SU-DHL-6 (cell line): ENCODE measurements at regions not wholly inside any gene's neighbourhood (a gene's known extent, or its start where the extent isn't known, plus 50 kb on each side); places are given as distances from the start of the nearest gene placed in this dataset.

Experiments
- H2AFZ ChIP-seq: fragments of 200-600 bp; sonication (generic); 2 replicates; pipeline ENCODE4 v1.6.1; 2014; ENCODE audit warnings: low read depth, mild to moderate bottlenecking, moderate library complexity, mixed read lengths, antibody characterized with exemption, low read length; ENCODE audit not compliant: severe bottlenecking
- H3F3A ChIP-seq: fragments of 200-600 bp; shearing (Covaris generic); 2 replicates; pipeline ENCODE4 v1.6.0; 2016; ENCODE audit warnings: antibody characterized with exemption, mild to moderate bottlenecking; ENCODE audit not compliant: insufficient read depth
- H3K27ac ChIP-seq: fragments of 200-600 bp; sonication (generic); 2 replicates; pipeline ENCODE4 v1.5.1; 2016; ENCODE audit warnings: low read depth, mild to moderate bottlenecking, low read length, moderate library complexity, mixed read lengths
- H3K27me3 ChIP-seq: fragments of 200-600 bp; sonication (generic), shearing (Covaris generic); 2 replicates; pipeline ENCODE4 v1.6.0; 2014; ENCODE audit warnings: mild to moderate bottlenecking, low read length
- H3K36me3 ChIP-seq: fragments of 200-600 bp; sonication (generic); 2 replicates; pipeline ENCODE4 v1.6.1; 2014; ENCODE audit warnings: mild to moderate bottlenecking, low read length, mixed read lengths
- H3K4me2 ChIP-seq: fragments of 300-600, 200-600 bp; shearing (Covaris generic), sonication (generic); 2 replicates; pipeline ENCODE4 v1.6.0; 2014; ENCODE audit warnings: low read length, low read depth, mild to moderate bottlenecking; ENCODE audit not compliant: poor library complexity, severe bottlenecking
- H3K4me3 ChIP-seq: fragments of 200-600 bp; sonication (generic); 2 replicates; pipeline ENCODE4 v1.5.1; 2014; ENCODE audit warnings: antibody characterized with exemption, low read length, mild to moderate bottlenecking, mixed read lengths; ENCODE audit not compliant: insufficient read depth, poor library complexity, severe bottlenecking
- H3K79me2 ChIP-seq: fragments of 200-600 bp; sonication (generic); 2 replicates; pipeline ENCODE4 v1.6.1; 2014; ENCODE audit warnings: mild to moderate bottlenecking, low read length, moderate library complexity; ENCODE audit not compliant: insufficient read depth
- H3K9ac ChIP-seq: fragments of 200-600 bp; sonication (generic); 2 replicates; pipeline ENCODE4 v1.7.0; 2014; ENCODE audit warnings: mild to moderate bottlenecking, low read length
- H3K9me2 ChIP-seq: fragments of 200-600 bp; sonication (generic); replicated peaks from 2 replicates; pipeline ENCODE4 v1.6.1; 2014; ENCODE audit warnings: low read length; ENCODE audit not compliant: insufficient read depth
- H3K9me3 ChIP-seq: fragments of 200-600 bp; sonication (generic); 2 replicates; pipeline ENCODE4 v1.6.1; 2014; ENCODE audit warnings: low read length, mixed read lengths; ENCODE audit not compliant: insufficient read depth
- H4K20me1 ChIP-seq: fragments of 200-600 bp; sonication (generic); 2 replicates; pipeline ENCODE4 v1.6.1; 2014; ENCODE audit warnings: low read depth, mild to moderate bottlenecking, antibody characterized with exemption, low read length, moderate library complexity, mixed read lengths
- EZH2phosphoT487 ChIP-seq: fragments of 200-600 bp; sonication (generic), shearing (Covaris generic); conservative IDR thresholded peaks from 2 replicates; pipeline ENCODE4 v1.6.1; 2018; ENCODE audit warnings: mild to moderate bottlenecking, antibody characterized with exemption, low read length, moderate library complexity, mixed read lengths
- TF ChIP-seq, protein P1 (sequence below): fragments of 200-600 bp; sonication (generic); IDR thresholded peaks from one replicate; pipeline ENCODE4 v1.5.1; 2017; ENCODE audit warnings: antibody characterized with exemption, mild to moderate bottlenecking, low read length, moderate library complexity; ENCODE audit not compliant: insufficient read depth, poor library complexity, severe bottlenecking

DNA sequence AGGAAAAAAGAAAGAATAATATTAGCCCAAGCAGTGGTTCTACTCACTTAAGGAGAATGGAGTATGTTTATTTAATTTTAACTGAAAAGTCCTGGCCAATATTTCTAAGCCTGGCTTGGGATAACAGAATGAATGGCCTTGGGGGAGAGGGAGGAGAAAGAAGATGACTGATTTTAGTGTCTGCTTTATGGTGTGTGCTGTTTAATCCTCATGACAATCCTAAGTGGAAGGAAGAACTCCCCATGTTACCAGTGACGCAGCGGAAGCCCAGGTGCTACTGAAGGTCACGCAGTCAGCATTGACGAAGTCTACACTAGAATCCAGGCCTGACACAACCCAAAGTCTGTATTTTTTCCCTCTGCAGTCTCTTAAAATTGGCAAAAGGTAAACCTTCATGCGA is 50.5 kb downstream of the PALM2AKAP2 start:
- Histone ChIP-seq H3K27me3 (no peaks in the 10 kb centered on the region; the same call in 1 of the 2 replicates), H3K4me2 (no peak overlapping the region), H3K79me2 (no peaks in the 10 kb centered on the region), H3K36me3 (no peaks in the 10 kb centered on the region), H3K27ac (no peak overlapping the region), H4K20me1 (no peaks in the 10 kb centered on the region), H3K9me3 (no peaks in the 10 kb centered on the region), H3F3A (no peaks in the 10 kb centered on the region), H3K9ac (no peak overlapping the region), H3K9me2 (no peaks in the 10 kb centered on the region), H2AFZ (no peak overlapping the region), H3K4me3 (no peak overlapping the region)
- TF ChIP-seq, protein P1, sequence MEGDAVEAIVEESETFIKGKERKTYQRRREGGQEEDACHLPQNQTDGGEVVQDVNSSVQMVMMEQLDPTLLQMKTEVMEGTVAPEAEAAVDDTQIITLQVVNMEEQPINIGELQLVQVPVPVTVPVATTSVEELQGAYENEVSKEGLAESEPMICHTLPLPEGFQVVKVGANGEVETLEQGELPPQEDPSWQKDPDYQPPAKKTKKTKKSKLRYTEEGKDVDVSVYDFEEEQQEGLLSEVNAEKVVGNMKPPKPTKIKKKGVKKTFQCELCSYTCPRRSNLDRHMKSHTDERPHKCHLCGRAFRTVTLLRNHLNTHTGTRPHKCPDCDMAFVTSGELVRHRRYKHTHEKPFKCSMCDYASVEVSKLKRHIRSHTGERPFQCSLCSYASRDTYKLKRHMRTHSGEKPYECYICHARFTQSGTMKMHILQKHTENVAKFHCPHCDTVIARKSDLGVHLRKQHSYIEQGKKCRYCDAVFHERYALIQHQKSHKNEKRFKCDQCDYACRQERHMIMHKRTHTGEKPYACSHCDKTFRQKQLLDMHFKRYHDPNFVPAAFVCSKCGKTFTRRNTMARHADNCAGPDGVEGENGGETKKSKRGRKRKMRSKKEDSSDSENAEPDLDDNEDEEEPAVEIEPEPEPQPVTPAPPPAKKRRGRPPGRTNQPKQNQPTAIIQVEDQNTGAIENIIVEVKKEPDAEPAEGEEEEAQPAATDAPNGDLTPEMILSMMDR: no peak
- TF ChIP-seq EZH2phosphoT487: no peak

DNA sequence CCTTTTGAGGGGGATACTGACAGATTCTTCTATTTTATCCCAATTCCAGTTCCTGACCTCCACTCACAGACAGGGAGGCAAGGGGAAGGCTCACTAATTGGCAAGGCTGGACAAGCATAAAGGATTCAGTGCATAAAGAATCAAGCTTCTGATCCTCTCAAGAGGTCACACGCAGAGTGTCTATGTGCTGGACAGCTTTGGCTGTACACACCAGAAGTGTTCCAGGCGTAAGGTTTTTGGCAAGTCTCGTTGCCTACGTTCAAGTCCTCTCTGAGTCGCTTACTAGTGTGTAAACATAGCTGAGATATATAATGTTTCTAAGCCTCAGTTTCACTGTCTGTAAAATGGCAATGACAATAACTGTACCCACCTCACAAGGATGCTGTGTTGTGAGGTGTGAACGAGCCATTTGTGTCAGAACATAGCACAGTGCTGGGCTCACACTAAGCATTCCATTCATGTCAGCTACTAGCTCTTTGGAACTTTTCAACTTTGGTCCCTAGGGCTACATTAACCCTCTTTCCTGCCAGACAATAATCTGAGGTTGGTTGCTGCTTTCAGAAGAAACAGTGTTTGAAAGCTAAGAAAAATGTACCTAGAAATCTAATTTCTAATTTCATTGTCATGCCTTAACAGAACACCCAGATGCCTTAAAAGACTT is 52.1 kb downstream of the PALM2AKAP2 start:
- H3K9me3 ChIP-seq: no peaks in the 10 kb centered on the region

DNA sequence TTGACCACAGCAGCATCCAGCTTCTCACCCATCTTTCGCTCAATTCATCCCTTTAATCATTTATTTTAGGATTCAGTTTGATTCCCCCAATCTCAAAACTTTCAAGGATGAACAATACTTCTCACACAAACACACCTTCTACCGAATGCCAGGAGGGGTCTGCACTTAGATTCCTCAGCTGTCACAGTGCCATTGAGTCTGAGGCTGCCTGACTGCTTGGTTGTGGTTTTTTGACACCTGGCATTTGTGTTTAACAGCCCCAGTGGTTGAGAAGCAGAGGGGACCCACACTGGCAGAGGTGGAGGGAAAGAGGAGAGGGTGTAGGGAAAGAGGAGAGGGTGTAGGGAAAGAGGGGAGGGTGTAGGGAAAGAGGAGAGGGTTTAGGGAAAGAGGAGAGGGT is 54.9 kb downstream of the PALM2AKAP2 start:
- H2AFZ ChIP-seq: no peak overlapping the region
- H3K27ac ChIP-seq: no peak overlapping the region
- TF ChIP-seq, protein P1: no peak
- no peak for TF ChIP-seq EZH2phosphoT487
- no peaks in the 10 kb centered on the region for H3K79me2 ChIP-seq
- no peaks in the 10 kb centered on the region for H3K36me3 ChIP-seq
- H3F3A ChIP-seq: no peaks in the 10 kb centered on the region
- no peak overlapping the region for H3K4me2 ChIP-seq
- H3K9me3 ChIP-seq: no peaks in the 10 kb centered on the region
- H3K27me3 ChIP-seq: no peaks in the 10 kb centered on the region
- H4K20me1 ChIP-seq: no peaks in the 10 kb centered on the region
- no peak overlapping the region for H3K4me3 ChIP-seq
- no peak overlapping the region for H3K9ac ChIP-seq
- no peaks in the 10 kb centered on the region for H3K9me2 ChIP-seq

More for the DNA sequence above, 52.1 kb downstream of the PALM2AKAP2 start:
- TF ChIP-seq EZH2phosphoT487: no peak
- TF ChIP-seq, protein P1: no peak
- H3K4me3 ChIP-seq: no peak overlapping the region
- no peaks in the 10 kb centered on the region for H3K79me2 ChIP-seq
- no peaks in the 10 kb centered on the region for H4K20me1 ChIP-seq
- H3F3A ChIP-seq: no peaks in the 10 kb centered on the region
- H3K9me2 ChIP-seq: no peaks in the 10 kb centered on the region
- H3K27me3 ChIP-seq: no peaks in the 10 kb centered on the region; the same call in 1 of the 2 replicates
- no peak overlapping the region for H3K9ac ChIP-seq
- no peak overlapping the region for H3K4me2 ChIP-seq
- no peaks in the 10 kb centered on the region for H3K36me3 ChIP-seq
- H3K27ac ChIP-seq: no peak overlapping the region
- H2AFZ ChIP-seq: no peak overlapping the region
